Panc1 (cell line): ENCODE measurements at regions not wholly inside any gene's neighbourhood (a gene's known extent, or its start where the extent isn't known, plus 50 kb on each side); places are given as distances from the start of the nearest gene placed in this dataset.

Experiments
- ATAC-seq: fragments of 200-7000 bp; cut with Tn5 transposase; 2 replicates; pipeline ENCODE4 v1.9.1; 2020; ENCODE audit warnings: mild to moderate bottlenecking, moderate library complexity
- BruUV-seq: library from RNA; stranded (reverse); fragments of 400-500 nt; replicated peaks from 2 replicates; lab custom pipeline; 2021; lab: Mats Ljungman, UMichigan
- CTCF ChIA-PET: fragments of 300-600 bp; sonication (Branson Sonifier 250); formaldehyde crosslinking; loops from one replicate; lab custom pipeline; 2022; ENCODE audit warnings: antibody characterized with exemption; lab: Charles Lee
- POLR2A ChIA-PET: fragments of 300-600 bp; sonication (Branson Sonifier 250); formaldehyde crosslinking; loops from one replicate; lab custom pipeline; 2022; ENCODE audit warnings: antibody characterized with exemption; lab: Charles Lee
- DNase-seq: peaks from one replicate; pipeline ENCODE4 v3.0.0-alpha.2; 2010; ENCODE audit warnings: low read depth, low spot score
- H3K27ac ChIP-seq: 2 replicates; pipeline ENCODE4 v1.5.1; 2011; ENCODE audit warnings: mild to moderate bottlenecking, low read length, inconsistent platforms
- H3K27me3 ChIP-seq: fragments of 200-500 bp; sonication (Bioruptor generic); 2 replicates; pipeline ENCODE4 v1.6.0; 2014; ENCODE audit warnings: low read length, inconsistent platforms; ENCODE audit not compliant: control insufficient read depth, insufficient read depth
- H3K36me3 ChIP-seq: fragments of 200-500 bp; sonication (Bioruptor generic); 2 replicates; pipeline ENCODE4 v1.5.1; 2014; ENCODE audit warnings: inconsistent platforms, mild to moderate bottlenecking, low read length, moderate library complexity; ENCODE audit not compliant: control insufficient read depth, insufficient read depth
- H3K4me1 ChIP-seq: 2 replicates; pipeline ENCODE4 v1.5.1; 2011; ENCODE audit warnings: inconsistent platforms, mild to moderate bottlenecking, low read length, moderate library complexity; ENCODE audit not compliant: control insufficient read depth, insufficient read depth
- H3K4me3 ChIP-seq, 2 experiments: 2 replicates each; pipeline ENCODE4 v1.5.1; 2011 to 2012; ENCODE audit warnings: low read depth in 2 of 2, low read length in 2 of 2, mild to moderate bottlenecking in 2 of 2, inconsistent platforms in 1 of 2, moderate library complexity in 1 of 2
- H3K9me3 ChIP-seq: fragments of 200-500 bp; sonication (Bioruptor generic); 2 replicates; pipeline ENCODE4 v1.5.1; 2014; ENCODE audit warnings: low read depth, mild to moderate bottlenecking, inconsistent platforms, low read length, moderate library complexity; ENCODE audit not compliant: control insufficient read depth, insufficient read depth
- CTCF ChIP-seq: fragments of 450-650 bp; IDR thresholded peaks from 2 replicates; pipeline ENCODE4 v1.5.1; 2017; ENCODE audit warnings: mild to moderate bottlenecking
- POLR2AphosphoS5 ChIP-seq: IDR thresholded peaks from 2 replicates; pipeline ENCODE4 v1.6.1; 2012; ENCODE audit warnings: mild to moderate bottlenecking, low read depth, low read length, moderate library complexity
- REST ChIP-seq, 2 experiments: IDR thresholded peaks; 2 replicates each; pipeline ENCODE4 v1.6.1; 2011 to 2012; ENCODE audit warnings: low read depth in 2 of 2, control low read depth in 1 of 2, low read length in 1 of 2, mild to moderate bottlenecking in 1 of 2, moderate library complexity in 1 of 2; ENCODE audit not compliant: insufficient read depth in 1 of 2
- SIN3A ChIP-seq: IDR thresholded peaks from 2 replicates; pipeline ENCODE4 v1.6.1; 2012; ENCODE audit warnings: low read depth, mild to moderate bottlenecking, low read length, moderate library complexity, borderline replicate concordance; ENCODE audit not compliant: insufficient read depth
- TCF7L2 ChIP-seq: IDR thresholded peaks from 2 replicates; pipeline ENCODE4 v1.6.1; 2011; ENCODE audit warnings: mild to moderate bottlenecking, low read depth, low read length, inconsistent platforms
- in situ Hi-C: cut with HindIII; loops from 2 replicates; pipeline ENCODE4 v1.10.0; 2016; ENCODE audit warnings: low sequenced_read_pairs, low pct_unique_long_range_greater_than_20kb
- intact Hi-C: fragments of 100-400 bp; cut with micrococcal nuclease; formaldehyde crosslinking; loops from one replicate; pipeline ENCODE4 v1.10.0; 2022; ENCODE audit not compliant: unreplicated experiment

- Histone ChIP-seq H3K4me3 (no peak overlapping the region), H3K27ac (no peak overlapping the region), H3K27me3 (no peaks in the 10 kb centered on the region), H3K4me1 (no peaks in the 10 kb centered on the region), H3K9me3 (no peaks in the 10 kb centered on the region; the same call in 1 of the 2 replicates), H3K36me3 (no peaks in the 10 kb centered on the region)
- CTCF ChIA-PET = no interaction called here
- POLR2A ChIA-PET = no interaction called here
- in situ Hi-C loops (no loop called here), intact Hi-C loops (no loop called here)
- TF ChIP-seq CTCF = no peak
- no peak for TF ChIP-seq SIN3A
- TF ChIP-seq REST (IDR thresholded peaks at IDR 0.05; ENCODE audit: insufficient read depth in 1 of 2, low read depth in 2 of 2, low read length in 1 of 2) = no peak
- TF ChIP-seq TCF7L2 = no peak
- TF ChIP-seq POLR2AphosphoS5 = no peak
- ATAC-seq = no peak
- no TSS peak for BruUV-seq
- DNase-seq = no peak
Observed at GRCh38 chr3:116569611-116570010, 124.3 kb upstream of the LSAMP start.

- intact Hi-C loops (no loop called here), in situ Hi-C loops (no loop called here)
- Histone ChIP-seq H3K4me1 (no peaks in the 10 kb centered on the region), H3K27ac (no peak overlapping the region), H3K36me3 (no peaks in the 10 kb centered on the region), H3K27me3 (no peaks in the 10 kb centered on the region), H3K4me3 (no peak overlapping the region), H3K9me3 (no peaks in the 10 kb centered on the region)
- DNase-seq (no peak), ATAC-seq (no peak)
- POLR2A ChIA-PET = no interaction called here
- TF ChIP-seq TCF7L2 (no peak), REST (IDR thresholded peaks at IDR 0.05; ENCODE audit: insufficient read depth in 1 of 2, low read depth in 2 of 2, low read length in 1 of 2) (peak; percentile 83 to 85)
- CTCF ChIA-PET = no interaction called here
- no TSS peak for BruUV-seq
Observed at GRCh38 chr3:116579840-116580239, 129.7 kb upstream of the TUSC7 start.
